RKO (cell line): ENCODE measurements at regions not wholly inside any gene's neighbourhood (a gene's known extent, or its start where the extent isn't known, plus 50 kb on each side); places are given as distances from the start of the nearest gene placed in this dataset.
A peak's percentile ranks its signal among the peaks of the same experiment; 100 is the strongest.

Experiments used
- DNase-seq: peaks from one replicate; pipeline ENCODE4 v3.0.0-alpha.2; 2016; ENCODE audit warnings: low spot score

GRCh38 chr3:1953536-1953935 is 145.1 kb upstream of the CNTN4 start:
- no peak for DNase-seq

GRCh38 chr3:1954632-1955031 is 144.0 kb upstream of the CNTN4 start:
- no peak for DNase-seq

- no peak for DNase-seq
Observed at GRCh38 chr3:1955170-1955569, 143.5 kb upstream of the CNTN4 start.

GRCh38 chr3:1955750-1956149 is 142.9 kb upstream of the CNTN4 start:
- DNase-seq: no peak

GRCh38 chr3:1960506-1960905 is 138.2 kb upstream of the CNTN4 start:
- DNase-seq: no peak

DNA sequence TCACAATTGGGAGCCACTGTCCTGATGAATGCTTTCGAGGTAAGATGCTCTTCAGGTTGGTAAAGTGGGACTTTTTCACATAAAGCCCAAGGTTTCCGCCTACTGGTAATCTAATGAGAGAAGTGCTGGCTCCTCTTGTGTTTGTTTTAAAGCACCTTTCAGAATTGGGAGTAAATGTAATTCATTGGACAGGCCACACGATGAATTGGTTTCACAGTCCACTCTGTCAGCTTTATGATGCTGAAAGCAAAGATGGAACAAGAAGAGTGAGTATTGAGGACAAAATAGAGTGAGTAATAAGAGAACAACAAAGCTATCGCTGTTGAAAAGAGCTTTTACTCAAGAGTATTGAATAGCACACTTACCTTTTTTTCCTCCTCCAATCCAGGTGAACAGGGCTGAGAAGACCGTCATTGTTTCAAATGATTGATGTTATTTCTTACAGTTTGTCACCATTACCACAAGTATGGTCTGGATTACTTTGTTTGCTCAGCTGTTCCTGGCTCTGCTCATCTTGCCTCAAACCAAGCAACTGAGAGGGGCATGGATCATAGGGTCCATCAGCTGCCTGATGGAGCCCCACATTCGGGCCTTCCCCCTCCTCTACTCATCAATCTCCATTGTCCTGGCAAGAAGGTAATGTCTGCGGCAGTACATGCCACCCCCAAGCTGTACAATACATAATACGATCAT is 136.1 kb upstream of the CNTN4 start:
- DNase-seq: no peak

GRCh38 chr3:1963896-1964295 is 134.8 kb upstream of the CNTN4 start:
- DNase-seq: no peak

DNA sequence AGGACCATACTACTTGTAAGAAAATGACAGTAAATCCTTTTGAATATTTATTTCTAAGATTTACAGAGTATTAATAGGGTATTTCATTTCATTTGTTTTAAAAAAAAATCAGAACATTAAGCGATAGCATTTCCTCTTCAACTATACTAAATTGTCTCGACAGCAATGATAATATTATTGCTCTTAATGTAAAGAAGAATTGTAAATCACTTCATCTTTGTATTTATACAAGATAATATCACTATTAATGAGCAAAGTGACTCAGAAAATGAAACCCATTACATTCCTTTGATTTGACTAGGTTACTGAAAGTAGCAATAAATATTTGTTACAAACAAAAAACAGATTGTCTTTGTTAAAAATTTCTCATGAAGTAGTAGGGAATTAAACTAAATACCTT is 131.1 kb upstream of the CNTN4 start:
- no peak for DNase-seq

GRCh38 chr3:1969281-1969680 is 129.4 kb upstream of the CNTN4 start:
- no peak for DNase-seq

GRCh38 chr3:1971780-1972179 is 126.9 kb upstream of the CNTN4 start:
- no peak for DNase-seq

DNA sequence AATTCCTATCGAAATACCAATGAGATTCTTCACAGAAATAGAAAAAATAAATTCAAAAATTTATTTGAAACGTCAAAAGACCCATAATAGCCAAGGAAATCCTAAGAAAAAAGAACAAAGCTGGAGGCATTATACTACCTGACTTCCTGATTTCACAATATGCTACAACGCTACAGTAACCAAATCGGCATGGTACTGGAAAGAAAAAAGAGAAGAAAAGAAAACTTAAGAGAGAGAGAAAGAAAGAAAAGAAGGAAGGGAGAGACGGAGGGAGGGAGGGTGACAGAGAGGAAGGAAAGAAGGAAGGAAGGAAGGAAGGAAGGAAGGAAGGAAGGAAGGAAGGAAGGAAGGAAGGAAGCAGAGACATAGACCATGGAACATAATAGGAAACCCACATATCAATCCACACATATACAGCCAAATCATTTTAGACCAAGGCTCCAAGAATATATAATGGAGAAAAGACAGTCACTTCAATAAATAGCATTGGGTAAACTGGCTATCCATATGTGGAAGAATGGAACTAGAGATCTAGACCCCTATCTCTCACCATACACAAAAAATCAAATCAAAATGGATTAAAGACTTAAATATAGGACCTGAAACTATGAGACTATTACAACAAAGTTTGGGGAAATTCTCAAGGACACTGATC is 118.6 kb upstream of the CNTN4 start:
- DNase-seq: no peak

DNA sequence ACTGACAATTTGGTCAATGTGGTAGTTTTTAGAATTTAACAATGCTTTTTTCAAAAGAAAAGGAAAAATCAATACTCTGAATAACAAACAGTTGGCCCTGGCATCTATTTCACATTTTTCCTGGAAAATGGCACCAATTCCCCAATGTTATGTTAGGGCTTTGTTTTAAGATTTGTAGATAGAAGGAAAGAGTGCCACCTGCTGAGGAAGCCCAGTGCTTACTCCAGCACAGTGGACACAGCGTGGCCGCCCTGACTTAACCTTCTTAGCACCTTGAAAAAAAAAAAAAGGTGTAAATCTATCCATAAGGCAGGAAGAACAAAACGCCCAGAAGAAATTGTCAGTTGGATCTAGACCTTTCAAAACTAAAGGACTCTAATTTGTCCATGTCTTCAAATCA is 110.7 kb upstream of the CNTN4 start:
- DNase-seq: peak; percentile 56

DNA sequence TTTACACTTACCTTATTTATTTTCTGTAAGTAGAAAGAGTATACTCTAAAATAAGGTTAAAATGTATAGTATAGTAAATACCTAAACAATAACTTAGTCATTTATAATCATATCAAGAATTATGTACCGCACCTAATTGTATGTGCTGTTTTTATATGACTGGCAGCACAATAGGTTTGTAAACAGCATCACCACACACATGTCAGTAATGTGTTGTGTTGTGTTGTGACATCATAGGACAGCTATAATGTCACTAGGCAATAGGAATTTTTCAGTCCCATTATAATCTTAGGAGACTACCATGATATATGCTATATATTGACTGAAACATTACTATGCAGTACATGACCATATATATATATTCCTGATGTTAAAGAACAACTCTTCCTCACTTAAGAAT is 99.9 kb upstream of the CNTN4 start:
- DNase-seq: no peak

DNA sequence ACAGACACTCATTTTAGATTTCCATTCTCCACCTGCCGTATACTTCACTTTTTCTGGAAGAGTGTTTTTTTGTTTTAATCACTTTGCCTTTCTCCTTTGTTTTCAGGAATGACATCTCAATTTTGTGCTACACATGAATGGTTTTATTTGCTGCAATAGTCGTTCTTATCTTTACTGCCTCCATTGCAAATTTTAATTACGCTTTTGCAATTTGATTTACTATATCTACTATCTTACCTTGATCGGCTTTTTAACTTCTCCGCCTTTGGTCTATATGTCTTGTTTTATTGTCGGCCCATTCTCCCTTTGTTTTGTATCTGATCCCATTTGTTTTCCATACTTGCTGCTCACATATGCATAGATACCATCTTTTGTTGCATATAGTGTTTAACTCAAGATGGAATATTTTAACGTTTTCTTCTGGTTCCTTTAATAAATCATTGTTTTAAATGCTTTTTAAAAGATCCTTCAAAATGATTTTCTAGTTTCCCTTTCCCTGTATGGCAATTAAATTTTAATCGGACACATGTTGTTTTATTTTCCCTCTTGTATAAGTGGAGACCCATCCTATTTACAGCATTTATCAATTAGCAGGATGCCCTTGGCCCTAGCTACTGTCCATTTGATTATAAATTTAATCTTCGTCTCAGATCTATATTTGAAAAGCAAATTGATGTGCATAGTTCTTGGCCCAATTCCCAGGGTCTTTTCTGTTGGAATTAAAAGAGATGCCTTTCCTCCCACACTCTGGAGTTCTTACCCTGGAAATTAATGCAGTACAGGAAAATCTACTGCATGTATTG is 97.2 kb upstream of the CNTN4 start:
- DNase-seq: no peak

- DNase-seq: no peak
Observed at GRCh38 chr3:2023959-2024358, 74.7 kb upstream of the CNTN4 start.

GRCh38 chr3:2024713-2025112 is 74.0 kb upstream of the CNTN4 start:
- no peak for DNase-seq

GRCh38 chr3:2029559-2029958 is 69.1 kb upstream of the CNTN4 start:
- DNase-seq: no peak

DNA sequence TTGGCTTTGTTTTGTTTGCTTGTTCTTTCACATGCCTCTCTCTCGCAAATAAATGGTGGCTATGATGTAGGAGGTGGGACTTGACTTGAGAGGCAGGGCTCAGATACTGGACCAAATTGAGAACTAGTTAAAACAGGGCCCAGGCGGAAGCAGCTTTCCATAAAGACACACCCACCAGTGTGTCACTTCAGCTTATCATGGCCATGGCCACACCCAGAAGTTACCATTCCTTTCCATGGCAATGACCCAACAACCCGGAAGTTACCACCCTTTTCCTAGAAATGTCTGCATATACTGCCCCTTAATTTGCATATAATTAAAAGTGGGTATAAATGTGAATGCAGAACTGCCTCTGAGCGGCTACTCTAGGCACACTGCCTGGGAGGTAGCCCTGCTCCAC is 62.6 kb upstream of the CNTN4 start:
- no peak for DNase-seq

- DNase-seq: no peak
Observed at GRCh38 chr3:2041931-2042330, 56.7 kb upstream of the CNTN4 start.
